Breast epithelium (tissue), 4 donors: ENCODE measurements at regions not wholly inside any gene's neighbourhood (a gene's known extent, or its start where the extent isn't known, plus 50 kb on each side); places are given as distances from the start of the nearest gene placed in this dataset.

Source experiments
- DNase-seq, 2 donors: peaks; one replicate each; pipeline ENCODE4 v3.0.0-alpha.2; 2019; ENCODE audit warnings: low spot score in 2 of 2
- H3K27ac ChIP-seq, 2 donors: fragments of 200-600 bp; sonication (generic) in 1 of 2; one replicate each; pipeline ENCODE4 v1.5.1; 2016 to 2019; ENCODE audit warnings: mild to moderate bottlenecking in 1 of 2
- H3K27me3 ChIP-seq, 2 donors: fragments of 200-600 bp; sonication (generic) in 1 of 2; one replicate each; pipeline versions ENCODE4 v1.5.1 to v1.6.0; 2017 to 2019; ENCODE audit warnings: control low read depth in 1 of 2, mild to moderate bottlenecking in 1 of 2
- H3K36me3 ChIP-seq: fragments of 200-600 bp; one replicate; pipeline ENCODE4 v1.5.1; 2019
- H3K4me1 ChIP-seq, 2 donors: fragments of 200-600 bp; sonication (generic); one replicate each; pipeline ENCODE4 v1.5.1; 2016 to 2019; ENCODE audit warnings: control low read depth in 1 of 2
- H3K4me3 ChIP-seq, 3 donors: fragments of 200-600 bp; sonication (generic); 1 replicate in 2 of 3; 2 replicates in 1 of 3; pipeline ENCODE4 v1.5.1; 2016 to 2019; ENCODE audit warnings: mild to moderate bottlenecking in 3 of 3, moderate library complexity in 2 of 3
- H3K9me3 ChIP-seq, 2 donors: fragments of 200-600 bp; sonication (generic) in 1 of 2; one replicate each; pipeline ENCODE4 v1.5.1; 2016 to 2019; ENCODE audit warnings: control low read depth in 1 of 2
- POLR2A ChIP-seq: fragments of 450-650 bp; IDR thresholded peaks from one replicate; pipeline ENCODE4 v1.6.1; 2016; ENCODE audit warnings: antibody characterized with exemption, mild to moderate bottlenecking, moderate library complexity
- POLR2AphosphoS5 ChIP-seq, 3 donors: sonication (generic); formaldehyde crosslinking; IDR thresholded peaks; one replicate each; pipeline ENCODE4 v1.6.1; 2017; ENCODE audit warnings: antibody characterized with exemption in 3 of 3
- intact Hi-C: fragments of 100-400 bp; cut with DNase I; formaldehyde crosslinking; loops from one replicate; pipeline ENCODE4 v1.15.1; 2023; ENCODE audit warnings: low total_unique reads
- TF ChIP-seq, protein P1 (sequence below), 3 donors: fragments of 450-650 bp; IDR thresholded peaks; one replicate each; pipeline ENCODE4 v1.5.1; 2016 to 2017; ENCODE audit warnings: antibody characterized with exemption in 3 of 3, mild to moderate bottlenecking in 3 of 3, moderate library complexity in 3 of 3

GRCh38 chr19:31940396-31940795 is 405.0 kb upstream of the ZNF507 start:
- intact Hi-C loops, result no loop called here
- DNase-seq, result no peak
- no peaks in the 10 kb centered on the region for H3K27me3 ChIP-seq
- no peak overlapping the region for H3K4me3 ChIP-seq
- no peak overlapping the region for H3K27ac ChIP-seq
- TF ChIP-seq POLR2A (no peak), POLR2AphosphoS5 (IDR thresholded peaks at IDR 0.05) (no peak)
- TF ChIP-seq, protein P1, sequence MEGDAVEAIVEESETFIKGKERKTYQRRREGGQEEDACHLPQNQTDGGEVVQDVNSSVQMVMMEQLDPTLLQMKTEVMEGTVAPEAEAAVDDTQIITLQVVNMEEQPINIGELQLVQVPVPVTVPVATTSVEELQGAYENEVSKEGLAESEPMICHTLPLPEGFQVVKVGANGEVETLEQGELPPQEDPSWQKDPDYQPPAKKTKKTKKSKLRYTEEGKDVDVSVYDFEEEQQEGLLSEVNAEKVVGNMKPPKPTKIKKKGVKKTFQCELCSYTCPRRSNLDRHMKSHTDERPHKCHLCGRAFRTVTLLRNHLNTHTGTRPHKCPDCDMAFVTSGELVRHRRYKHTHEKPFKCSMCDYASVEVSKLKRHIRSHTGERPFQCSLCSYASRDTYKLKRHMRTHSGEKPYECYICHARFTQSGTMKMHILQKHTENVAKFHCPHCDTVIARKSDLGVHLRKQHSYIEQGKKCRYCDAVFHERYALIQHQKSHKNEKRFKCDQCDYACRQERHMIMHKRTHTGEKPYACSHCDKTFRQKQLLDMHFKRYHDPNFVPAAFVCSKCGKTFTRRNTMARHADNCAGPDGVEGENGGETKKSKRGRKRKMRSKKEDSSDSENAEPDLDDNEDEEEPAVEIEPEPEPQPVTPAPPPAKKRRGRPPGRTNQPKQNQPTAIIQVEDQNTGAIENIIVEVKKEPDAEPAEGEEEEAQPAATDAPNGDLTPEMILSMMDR (IDR thresholded peaks at IDR 0.05), result no peak
- no peaks in the 10 kb centered on the region for H3K9me3 ChIP-seq
- no peaks in the 10 kb centered on the region for H3K4me1 ChIP-seq
- no peaks in the 10 kb centered on the region for H3K36me3 ChIP-seq

DNA sequence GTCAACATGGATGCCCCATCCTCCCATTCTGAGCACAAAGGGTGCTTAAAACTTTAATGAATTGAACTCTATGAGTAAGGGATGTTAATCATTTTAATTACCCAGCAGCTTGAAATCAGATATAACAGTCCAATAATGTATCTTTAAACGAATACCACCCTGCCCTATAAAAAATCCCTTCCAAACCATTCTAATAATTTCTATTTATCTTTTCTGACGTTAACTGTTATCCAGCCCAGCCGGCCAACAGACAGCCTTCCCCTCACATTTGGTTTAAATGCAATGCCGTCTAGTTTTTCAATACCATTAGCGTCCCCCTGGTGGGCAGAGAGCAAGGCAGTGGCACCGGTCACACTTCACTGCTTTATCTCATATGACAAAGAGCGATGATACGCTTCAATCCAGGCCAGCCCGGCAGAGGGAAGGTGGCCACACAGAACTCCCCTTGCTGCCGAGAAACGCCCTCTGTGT is 402.2 kb upstream of the ZNF507 start:
- H3K9me3 ChIP-seq, result no peaks in the 10 kb centered on the region
- DNase-seq, result no peak
- no peak overlapping the region for H3K27ac ChIP-seq
- TF ChIP-seq POLR2AphosphoS5 (IDR thresholded peaks at IDR 0.05) (no peak), POLR2A (no peak)
- TF ChIP-seq, protein P1 (IDR thresholded peaks at IDR 0.05), result no peak
- H3K4me1 ChIP-seq, result no peaks in the 10 kb centered on the region
- H3K36me3 ChIP-seq, result no peaks in the 10 kb centered on the region
- H3K4me3 ChIP-seq, result no peak overlapping the region
- H3K27me3 ChIP-seq, result no peaks in the 10 kb centered on the region
- intact Hi-C loops, result no loop called here

- Histone ChIP-seq H3K4me1 (no peaks in the 10 kb centered on the region), H3K9me3 (no peaks in the 10 kb centered on the region), H3K27ac (no peak overlapping the region), H3K4me3 (no peak overlapping the region), H3K36me3 (no peaks in the 10 kb centered on the region), H3K27me3 (no peaks in the 10 kb centered on the region)
- TF ChIP-seq POLR2AphosphoS5 (IDR thresholded peaks at IDR 0.05), result no peak
- TF ChIP-seq POLR2A, result no peak
- TF ChIP-seq, protein P1 (IDR thresholded peaks at IDR 0.05), result no peak
- DNase-seq, result no peak
- intact Hi-C loops, result no loop called here
Measured at GRCh38 chr19:31943778-31944177, 401.6 kb upstream of the ZNF507 start.

DNA sequence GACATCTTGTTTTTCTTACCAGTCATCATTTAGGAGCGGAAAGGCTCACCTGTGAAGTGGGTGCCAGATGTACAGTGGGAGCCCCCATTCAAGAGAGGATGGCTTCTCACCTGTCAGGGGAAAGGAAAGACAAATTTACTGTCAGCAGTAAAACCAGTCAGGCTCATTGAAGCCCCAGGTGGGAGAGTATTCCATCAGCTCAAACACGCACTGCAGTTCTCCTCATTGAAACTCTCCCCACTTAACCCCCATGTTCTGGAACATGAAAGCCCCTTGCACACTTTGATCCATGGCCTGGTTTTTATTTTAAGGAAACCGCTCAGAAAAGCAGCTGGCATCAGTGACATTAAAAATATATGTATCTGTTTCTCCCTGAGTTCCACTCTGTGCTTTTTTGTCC is 401.1 kb upstream of the ZNF507 start:
- H3K36me3 ChIP-seq, result no peaks in the 10 kb centered on the region
- TF ChIP-seq, protein P1 (IDR thresholded peaks at IDR 0.05), result no peak
- TF ChIP-seq POLR2AphosphoS5 (IDR thresholded peaks at IDR 0.05) (no peak), POLR2A (no peak)
- H3K27me3 ChIP-seq, result no peaks in the 10 kb centered on the region
- H3K27ac ChIP-seq, result no peak overlapping the region
- no peak for DNase-seq
- H3K4me1 ChIP-seq, result no peaks in the 10 kb centered on the region
- intact Hi-C loops, result no loop called here
- H3K4me3 ChIP-seq, result no peak overlapping the region
- H3K9me3 ChIP-seq, result no peaks in the 10 kb centered on the region

DNA sequence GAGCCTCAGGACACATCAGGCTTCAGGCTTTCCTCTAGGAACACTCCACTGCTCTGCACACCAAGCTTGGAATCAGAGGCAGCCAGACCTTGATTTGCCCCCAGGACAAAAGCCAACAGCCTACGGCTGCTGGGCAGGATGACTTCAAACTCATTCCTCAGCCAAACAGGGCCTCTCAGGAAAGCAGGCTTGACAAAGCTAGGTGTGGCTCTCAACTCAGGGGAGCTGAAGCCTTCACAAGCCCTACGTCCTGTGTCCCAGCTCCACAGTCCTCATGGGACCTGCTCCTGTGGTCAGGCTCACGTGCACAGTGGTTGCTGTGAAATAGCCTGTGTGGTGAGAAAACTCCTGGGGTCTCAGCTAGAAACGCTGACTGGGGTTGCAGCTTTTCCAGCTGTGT is 398.9 kb upstream of the ZNF507 start:
- Histone ChIP-seq H3K36me3 (no peaks in the 10 kb centered on the region), H3K9me3 (no peaks in the 10 kb centered on the region), H3K4me3 (no peak overlapping the region), H3K27ac (no peak overlapping the region), H3K4me1 (no peaks in the 10 kb centered on the region), H3K27me3 (no peaks in the 10 kb centered on the region)
- intact Hi-C loops, result no loop called here
- no peak for TF ChIP-seq POLR2AphosphoS5 (IDR thresholded peaks at IDR 0.05)
- TF ChIP-seq POLR2A, result no peak
- no peak for DNase-seq
